HEK293 (cell line): ENCODE measurements at regions not wholly inside any gene's neighbourhood (a gene's known extent, or its start where the extent isn't known, plus 50 kb on each side); places are given as distances from the start of the nearest gene placed in this dataset.

Experiments used
- MYNN ChIP-seq: fragments of 450-650 bp; formaldehyde crosslinking; IDR thresholded peaks from 2 replicates; pipeline ENCODE4 v1.5.1; 2016; ENCODE audit warnings: missing biosample characterization, missing genetic modification characterization, borderline replicate concordance
- ZNF19 ChIP-seq: fragments of 450-650 bp; formaldehyde crosslinking; IDR thresholded peaks from 2 replicates; pipeline ENCODE4; 2016; ENCODE audit warnings: missing biosample characterization, missing genetic modification characterization, low read depth
- TF ChIP-seq, protein P1 (sequence below): fragments of 450-650 bp; formaldehyde crosslinking; IDR thresholded peaks from 2 replicates; pipeline ENCODE4 v1.5.1; 2016; ENCODE audit warnings: missing biosample characterization, missing genetic modification characterization

DNA sequence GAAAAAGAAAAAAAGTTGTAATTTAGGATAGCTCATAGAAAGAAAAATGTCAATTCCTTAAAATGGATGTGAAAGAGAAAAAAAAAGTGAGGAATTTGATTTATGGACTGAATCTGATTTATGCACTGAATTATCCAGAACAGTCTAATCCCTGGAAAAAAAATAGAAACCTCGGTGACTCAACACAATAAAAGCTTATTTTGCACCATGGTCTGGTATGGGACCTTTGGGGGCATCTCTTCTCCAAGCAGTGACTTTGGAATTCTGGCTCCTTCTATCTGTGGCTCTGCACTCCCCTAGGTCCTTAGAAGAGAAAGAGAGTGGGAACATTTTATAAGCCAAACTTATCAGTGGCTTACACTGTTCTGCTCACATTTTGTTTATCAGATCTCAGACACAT, 471.7 kb upstream of the B3GALT2 start:
- no peak for TF ChIP-seq MYNN
- TF ChIP-seq, protein P1, sequence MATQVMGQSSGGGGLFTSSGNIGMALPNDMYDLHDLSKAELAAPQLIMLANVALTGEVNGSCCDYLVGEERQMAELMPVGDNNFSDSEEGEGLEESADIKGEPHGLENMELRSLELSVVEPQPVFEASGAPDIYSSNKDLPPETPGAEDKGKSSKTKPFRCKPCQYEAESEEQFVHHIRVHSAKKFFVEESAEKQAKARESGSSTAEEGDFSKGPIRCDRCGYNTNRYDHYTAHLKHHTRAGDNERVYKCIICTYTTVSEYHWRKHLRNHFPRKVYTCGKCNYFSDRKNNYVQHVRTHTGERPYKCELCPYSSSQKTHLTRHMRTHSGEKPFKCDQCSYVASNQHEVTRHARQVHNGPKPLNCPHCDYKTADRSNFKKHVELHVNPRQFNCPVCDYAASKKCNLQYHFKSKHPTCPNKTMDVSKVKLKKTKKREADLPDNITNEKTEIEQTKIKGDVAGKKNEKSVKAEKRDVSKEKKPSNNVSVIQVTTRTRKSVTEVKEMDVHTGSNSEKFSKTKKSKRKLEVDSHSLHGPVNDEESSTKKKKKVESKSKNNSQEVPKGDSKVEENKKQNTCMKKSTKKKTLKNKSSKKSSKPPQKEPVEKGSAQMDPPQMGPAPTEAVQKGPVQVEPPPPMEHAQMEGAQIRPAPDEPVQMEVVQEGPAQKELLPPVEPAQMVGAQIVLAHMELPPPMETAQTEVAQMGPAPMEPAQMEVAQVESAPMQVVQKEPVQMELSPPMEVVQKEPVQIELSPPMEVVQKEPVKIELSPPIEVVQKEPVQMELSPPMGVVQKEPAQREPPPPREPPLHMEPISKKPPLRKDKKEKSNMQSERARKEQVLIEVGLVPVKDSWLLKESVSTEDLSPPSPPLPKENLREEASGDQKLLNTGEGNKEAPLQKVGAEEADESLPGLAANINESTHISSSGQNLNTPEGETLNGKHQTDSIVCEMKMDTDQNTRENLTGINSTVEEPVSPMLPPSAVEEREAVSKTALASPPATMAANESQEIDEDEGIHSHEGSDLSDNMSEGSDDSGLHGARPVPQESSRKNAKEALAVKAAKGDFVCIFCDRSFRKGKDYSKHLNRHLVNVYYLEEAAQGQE (tag by site-specific recombination): no peak
- no peak for TF ChIP-seq ZNF19 (tag by site-specific recombination)
